AG04450 (cell line): ENCODE measurements at regions not wholly inside any gene's neighbourhood (a gene's known extent, or its start where the extent isn't known, plus 50 kb on each side); places are given as distances from the start of the nearest gene placed in this dataset.

Source experiments
- CTCF ChIA-PET: fragments of 300-600, 350-600 bp; formaldehyde crosslinking; extraction: SDS; loops from one replicate; lab custom pipeline; 2022; ENCODE audit warnings: antibody characterized with exemption, inconsistent platforms; lab: Charles Lee
- POLR2A ChIA-PET: fragments of 350-600 bp; formaldehyde crosslinking; extraction: SDS; loops from one replicate; lab custom pipeline; 2021; ENCODE audit warnings: antibody characterized with exemption, inconsistent platforms; lab: Yijun Ruan, JAX
- DNase-seq: peaks from one replicate; pipeline ENCODE4 v3.0.0-alpha.2; 2011; ENCODE audit warnings: low read depth, low spot score
- H3K27ac ChIP-seq: one replicate; pipeline ENCODE4 v1.5.1; 2012; ENCODE audit warnings: low read depth, low read length, control low read depth
- H3K27me3 ChIP-seq: one replicate; pipeline ENCODE4 v1.6.0; 2012; ENCODE audit warnings: low read length; ENCODE audit not compliant: control insufficient read depth, insufficient read depth
- H3K4me3 ChIP-seq: 2 replicates; pipeline ENCODE4 v1.5.1; 2011; ENCODE audit warnings: mild to moderate bottlenecking, low read depth, low read length, control low read depth
- H3K9me3 ChIP-seq: 2 replicates; pipeline ENCODE4 v1.5.1; 2012; ENCODE audit warnings: low read length; ENCODE audit not compliant: control insufficient read depth, insufficient read depth
- TF ChIP-seq, protein P1 (sequence below): IDR thresholded peaks from 2 replicates; pipeline ENCODE4 v1.5.1; 2011; ENCODE audit warnings: low read depth, low read length, control low read depth, inconsistent platforms

DNA sequence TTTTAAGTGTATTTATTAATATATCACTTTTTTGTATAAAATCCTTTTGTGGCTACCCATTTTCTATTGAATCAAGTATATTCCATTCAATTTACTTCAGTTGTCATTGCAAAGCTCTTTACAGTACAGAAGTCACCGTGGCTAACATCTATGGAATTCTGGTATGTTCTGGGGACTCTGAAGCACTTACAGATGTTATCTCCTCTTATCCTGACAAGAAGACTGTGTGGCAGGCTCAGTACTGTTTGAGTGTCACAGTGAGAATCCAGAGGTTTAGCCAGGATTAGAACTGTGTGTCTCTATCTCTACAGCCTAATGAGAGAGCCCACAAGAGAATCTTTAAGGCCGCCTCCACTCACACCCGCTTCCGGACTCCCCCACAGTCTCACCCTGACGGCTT is 78.2 kb upstream of the SORBS2 start:
- ChIA-PET POLR2A (no interaction called here), CTCF (no interaction called here)
- DNase-seq: no peak
- no peaks in the 10 kb centered on the region for H3K27me3 ChIP-seq
- TF ChIP-seq, protein P1, sequence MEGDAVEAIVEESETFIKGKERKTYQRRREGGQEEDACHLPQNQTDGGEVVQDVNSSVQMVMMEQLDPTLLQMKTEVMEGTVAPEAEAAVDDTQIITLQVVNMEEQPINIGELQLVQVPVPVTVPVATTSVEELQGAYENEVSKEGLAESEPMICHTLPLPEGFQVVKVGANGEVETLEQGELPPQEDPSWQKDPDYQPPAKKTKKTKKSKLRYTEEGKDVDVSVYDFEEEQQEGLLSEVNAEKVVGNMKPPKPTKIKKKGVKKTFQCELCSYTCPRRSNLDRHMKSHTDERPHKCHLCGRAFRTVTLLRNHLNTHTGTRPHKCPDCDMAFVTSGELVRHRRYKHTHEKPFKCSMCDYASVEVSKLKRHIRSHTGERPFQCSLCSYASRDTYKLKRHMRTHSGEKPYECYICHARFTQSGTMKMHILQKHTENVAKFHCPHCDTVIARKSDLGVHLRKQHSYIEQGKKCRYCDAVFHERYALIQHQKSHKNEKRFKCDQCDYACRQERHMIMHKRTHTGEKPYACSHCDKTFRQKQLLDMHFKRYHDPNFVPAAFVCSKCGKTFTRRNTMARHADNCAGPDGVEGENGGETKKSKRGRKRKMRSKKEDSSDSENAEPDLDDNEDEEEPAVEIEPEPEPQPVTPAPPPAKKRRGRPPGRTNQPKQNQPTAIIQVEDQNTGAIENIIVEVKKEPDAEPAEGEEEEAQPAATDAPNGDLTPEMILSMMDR: no peak
- H3K9me3 ChIP-seq: no peaks in the 10 kb centered on the region; the same call in 1 of the 2 replicates
- no peak overlapping the region for H3K27ac ChIP-seq
- no peak overlapping the region for H3K4me3 ChIP-seq

- H3K9me3 ChIP-seq: no peaks in the 10 kb centered on the region; the same call in 1 of the 2 replicates
- H3K27me3 ChIP-seq: peaks cover 2% of the 10 kb centered on the region
- POLR2A ChIA-PET: no interaction called here
- DNase-seq: no peak
- H3K4me3 ChIP-seq: no peak overlapping the region
- CTCF ChIA-PET: no interaction called here
- no peak overlapping the region for H3K27ac ChIP-seq
- TF ChIP-seq, protein P1: no peak
Measured at GRCh38 chr4:185892165-185892564, 80.2 kb upstream of the SORBS2 start.

DNA sequence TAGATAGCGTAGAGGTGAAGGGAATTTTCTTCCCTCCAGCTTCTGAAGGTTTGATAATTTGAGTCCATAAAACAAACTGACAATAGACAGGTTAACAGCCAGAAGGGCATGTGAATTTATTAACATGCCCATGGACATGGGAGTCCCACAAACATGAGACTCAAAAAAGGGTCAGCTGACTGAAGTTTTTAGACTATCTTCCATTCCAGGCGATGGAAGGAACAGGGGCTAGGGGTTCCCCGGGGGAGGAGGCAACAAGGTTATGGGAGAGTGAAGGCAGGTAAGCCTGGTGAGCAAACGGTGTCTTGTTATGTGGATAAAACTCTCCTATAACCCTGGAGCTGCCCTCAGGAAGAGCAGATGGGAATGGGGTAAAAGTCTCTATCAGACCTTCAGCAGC is 81.5 kb upstream of the SORBS2 start:
- TF ChIP-seq, protein P1: no peak
- Histone ChIP-seq H3K27me3 (peaks cover 2% of the 10 kb centered on the region), H3K27ac (no peak overlapping the region), H3K9me3 (no peaks in the 10 kb centered on the region; the same call in 1 of the 2 replicates), H3K4me3 (no peak overlapping the region)
- POLR2A ChIA-PET: no interaction called here
- CTCF ChIA-PET: no interaction called here
- DNase-seq: no peak

DNA sequence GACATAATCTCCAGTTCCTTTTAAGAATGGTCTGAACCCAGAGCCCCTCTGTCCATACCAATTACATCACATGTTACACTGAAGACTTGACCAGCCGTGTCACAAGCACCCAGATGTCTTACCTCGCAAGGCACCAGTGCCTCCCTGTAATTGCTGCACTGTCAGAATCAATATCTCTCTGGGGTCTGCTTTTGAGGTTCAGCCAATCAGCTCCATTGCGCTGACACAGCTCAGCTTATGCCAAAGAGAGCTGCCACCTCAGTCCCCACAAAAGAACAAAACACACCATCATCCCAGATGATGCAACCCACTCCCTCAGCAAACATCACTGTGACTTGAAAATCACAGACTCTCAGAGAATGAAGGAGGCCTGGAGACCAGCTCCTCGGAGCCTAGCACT is 82.5 kb upstream of the SORBS2 start:
- TF ChIP-seq, protein P1: no peak
- Histone ChIP-seq H3K9me3 (no peaks in the 10 kb centered on the region; the same call in 1 of the 2 replicates), H3K4me3 (no peak overlapping the region), H3K27me3 (peaks cover 2% of the 10 kb centered on the region), H3K27ac (no peak overlapping the region)
- no peak for DNase-seq
- POLR2A ChIA-PET: no interaction called here
- CTCF ChIA-PET: no interaction called here

DNA sequence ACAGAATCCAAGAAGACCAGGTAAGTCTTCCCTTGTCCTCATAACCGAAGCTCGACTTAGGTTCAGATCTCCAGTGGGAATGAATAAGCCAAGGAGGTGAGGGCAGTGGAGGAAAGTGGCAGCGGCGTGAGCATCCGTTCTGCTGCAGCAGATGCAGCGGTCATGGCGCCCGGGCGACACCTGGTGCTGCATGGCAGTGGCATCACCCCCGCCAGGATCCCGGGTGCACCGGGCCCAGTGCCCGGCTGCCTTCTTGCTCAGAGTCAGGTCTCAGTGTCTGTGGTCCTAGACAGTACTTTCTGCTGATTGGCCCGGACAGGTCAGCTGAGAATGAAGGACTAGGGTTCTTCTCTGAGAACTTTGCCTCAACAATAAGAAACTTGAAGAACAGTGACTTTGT is 83.4 kb upstream of the SORBS2 start:
- Histone ChIP-seq H3K4me3 (no peak overlapping the region), H3K27me3 (peaks cover 2% of the 10 kb centered on the region), H3K9me3 (no peaks in the 10 kb centered on the region; the same call in 1 of the 2 replicates), H3K27ac (no peak overlapping the region)
- POLR2A ChIA-PET: no interaction called here
- TF ChIP-seq, protein P1: no peak
- DNase-seq: no peak
- CTCF ChIA-PET: no interaction called here
